SKM-1 treated with dmso at 0.1 percent for 144 hours (cell line): ENCODE measurements at regions not wholly inside any gene's neighbourhood (a gene's known extent, or its start where the extent isn't known, plus 50 kb on each side); places are given as distances from the start of the nearest gene placed in this dataset.

Experiments used
- DNase-seq: peaks from one replicate; lab custom pipeline; 2025; ENCODE audit not compliant: unreplicated experiment; lab: John Stamatoyannopoulos, UW

GRCh38 chr11:134821422-134821821 is 409.4 kb upstream of the B3GAT1 start:
- no peak for DNase-seq

GRCh38 chr11:134819041-134819440 is 407.0 kb upstream of the B3GAT1 start:
- DNase-seq = no peak

- DNase-seq = no peak
Observed at GRCh38 chr11:134818516-134818915, 406.5 kb upstream of the B3GAT1 start.

GRCh38 chr11:134815404-134815803 is 403.4 kb upstream of the B3GAT1 start:
- DNase-seq = no peak

- DNase-seq = no peak
Observed at GRCh38 chr11:134807997-134808396, 396.0 kb upstream of the B3GAT1 start.

- DNase-seq = no peak
Observed at GRCh38 chr11:134802598-134802997, 390.6 kb upstream of the B3GAT1 start.

GRCh38 chr11:134802116-134802515 is 390.1 kb upstream of the B3GAT1 start:
- no peak for DNase-seq

- DNase-seq = no peak
Observed at GRCh38 chr11:134801570-134801969, 389.5 kb upstream of the B3GAT1 start.

GRCh38 chr11:134800826-134801225 is 388.8 kb upstream of the B3GAT1 start:
- no peak for DNase-seq

- DNase-seq = no peak
Observed at GRCh38 chr11:134800130-134800529, 388.1 kb upstream of the B3GAT1 start.

GRCh38 chr11:134799386-134799785 is 387.3 kb upstream of the B3GAT1 start:
- DNase-seq = no peak

GRCh38 chr11:134797411-134798089 is 385.5 kb upstream of the B3GAT1 start:
- no peak for DNase-seq

GRCh38 chr11:134795017-134795416 is 383.0 kb upstream of the B3GAT1 start:
- no peak for DNase-seq

GRCh38 chr11:134794192-134794591 is 382.1 kb upstream of the B3GAT1 start:
- no peak for DNase-seq

GRCh38 chr11:134792677-134793076 is 380.6 kb upstream of the B3GAT1 start:
- DNase-seq = no peak

- no peak for DNase-seq
Observed at GRCh38 chr11:134792044-134792443, 380.0 kb upstream of the B3GAT1 start.

- no peak for DNase-seq
Observed at GRCh38 chr11:134791102-134791501, 379.1 kb upstream of the B3GAT1 start.

GRCh38 chr11:134789104-134789503 is 377.1 kb upstream of the B3GAT1 start:
- DNase-seq = no peak

- DNase-seq = no peak
Observed at GRCh38 chr11:134786636-134787035, 374.6 kb upstream of the B3GAT1 start.

GRCh38 chr11:134785660-134786284 is 373.7 kb upstream of the B3GAT1 start:
- DNase-seq = no peak

- no peak for DNase-seq
Observed at GRCh38 chr11:134785059-134785458, 373.0 kb upstream of the B3GAT1 start.

GRCh38 chr11:134784568-134784967 is 372.5 kb upstream of the B3GAT1 start:
- DNase-seq = no peak

GRCh38 chr11:134784046-134784445 is 372.0 kb upstream of the B3GAT1 start:
- no peak for DNase-seq
